Mesothelial cell of epicardium (in vitro differentiated cells): ENCODE measurements at regions not wholly inside any gene's neighbourhood (a gene's known extent, or its start where the extent isn't known, plus 50 kb on each side); places are given as distances from the start of the nearest gene placed in this dataset.

Source experiments
- DNase-seq, 2 experiments: peaks; one replicate each; pipeline ENCODE4 v3.0.0; 2021; ENCODE audit warnings: low spot score in 2 of 2; ENCODE audit not compliant: unreplicated experiment in 2 of 2
- H3K27ac Mint-ChIP-seq: 2 replicates; pipeline ENCODE4 v1.8.0; 2021; ENCODE audit warnings: mixed read lengths
- H3K27me3 Mint-ChIP-seq: 2 replicates; pipeline ENCODE4 v1.8.0; 2021; ENCODE audit warnings: low read depth, mixed read lengths
- H3K36me3 Mint-ChIP-seq: 2 replicates; pipeline ENCODE4 v1.8.0; 2021; ENCODE audit warnings: mixed read lengths
- H3K4me1 Mint-ChIP-seq: 2 replicates; pipeline ENCODE4 v1.8.0; 2021; ENCODE audit warnings: mixed read lengths
- H3K4me3 Mint-ChIP-seq: 2 replicates; pipeline ENCODE4 v1.8.0; 2021; ENCODE audit warnings: mild to moderate bottlenecking, moderate library complexity, mixed read lengths
- H3K9me3 Mint-ChIP-seq: 2 replicates; pipeline ENCODE4 v1.8.0; 2021; ENCODE audit warnings: mixed read lengths
- CTCF ChIP-seq: fragments of 200-600 bp; sonication (generic); IDR thresholded peaks from one replicate; pipeline ENCODE4 v1.5.0; 2021; ENCODE audit warnings: antibody characterized with exemption; ENCODE audit not compliant: unreplicated experiment

GRCh38 chr13:44266772-44267171 is 106.9 kb upstream of the SERP2 start:
- H3K27ac Mint-ChIP-seq, result no peak overlapping the region
- no peaks in the 10 kb centered on the region for H3K9me3 Mint-ChIP-seq
- peaks cover 2% of the 10 kb centered on the region for H3K4me1 Mint-ChIP-seq
- no peak overlapping the region for H3K4me3 Mint-ChIP-seq
- H3K36me3 Mint-ChIP-seq, result no peaks in the 10 kb centered on the region
- no peak for TF ChIP-seq CTCF
- DNase-seq, result no peak
- H3K27me3 Mint-ChIP-seq, result no peaks in the 10 kb centered on the region

- no peak for TF ChIP-seq CTCF
Measured at GRCh38 chr13:44267203-44267602, 106.4 kb upstream of the SERP2 start.

GRCh38 chr13:44267980-44268379 is 105.6 kb upstream of the SERP2 start:
- Mint-ChIP-seq H3K9me3 (no peaks in the 10 kb centered on the region), H3K36me3 (no peaks in the 10 kb centered on the region), H3K27me3 (no peaks in the 10 kb centered on the region), H3K4me1 (peaks cover 2% of the 10 kb centered on the region), H3K4me3 (no peak overlapping the region), H3K27ac (no peak overlapping the region)
- TF ChIP-seq CTCF, result no peak
- DNase-seq, result no peak

More at GRCh38 chr13:44267203-44267602, 106.4 kb upstream of the SERP2 start:
- Mint-ChIP-seq H3K4me1 (peaks cover 2% of the 10 kb centered on the region), H3K4me3 (no peak overlapping the region), H3K27ac (no peak overlapping the region), H3K36me3 (no peaks in the 10 kb centered on the region), H3K27me3 (no peaks in the 10 kb centered on the region), H3K9me3 (no peaks in the 10 kb centered on the region)
- DNase-seq, result no peak

GRCh38 chr13:44268980-44269379 is 104.6 kb upstream of the SERP2 start:
- TF ChIP-seq CTCF, result no peak
- Mint-ChIP-seq H3K36me3 (no peaks in the 10 kb centered on the region), H3K27ac (no peak overlapping the region), H3K4me1 (peaks cover 2% of the 10 kb centered on the region), H3K4me3 (no peak overlapping the region), H3K9me3 (no peaks in the 10 kb centered on the region), H3K27me3 (no peaks in the 10 kb centered on the region)
- no peak for DNase-seq

- DNase-seq, result no peak
- Mint-ChIP-seq H3K4me3 (no peak overlapping the region), H3K36me3 (no peaks in the 10 kb centered on the region), H3K27ac (no peak overlapping the region), H3K9me3 (no peaks in the 10 kb centered on the region), H3K4me1 (peaks cover 8% of the 10 kb centered on the region), H3K27me3 (no peaks in the 10 kb centered on the region)
- TF ChIP-seq CTCF, result no peak
Measured at GRCh38 chr13:44270150-44270549, 103.5 kb upstream of the SERP2 start.

- H3K4me3 Mint-ChIP-seq, result no peak overlapping the region
- H3K9me3 Mint-ChIP-seq, result no peaks in the 10 kb centered on the region
- H3K27me3 Mint-ChIP-seq, result no peaks in the 10 kb centered on the region
- no peak for TF ChIP-seq CTCF
- no peak overlapping the region for H3K27ac Mint-ChIP-seq
- H3K4me1 Mint-ChIP-seq, result peaks cover 15% of the 10 kb centered on the region
- H3K36me3 Mint-ChIP-seq, result no peaks in the 10 kb centered on the region
- DNase-seq, result no peak
Measured at GRCh38 chr13:44271031-44271455, 102.6 kb upstream of the SERP2 start.
